WTC11 (cell line): ENCODE measurements at regions not wholly inside any gene's neighbourhood (a gene's known extent, or its start where the extent isn't known, plus 50 kb on each side); places are given as distances from the start of the nearest gene placed in this dataset.

ENCODE experiments used
- CBFB ChIP-seq: sonication (generic); formaldehyde crosslinking; IDR thresholded peaks from 2 replicates; pipeline ENCODE4 v1.8.1; 2022; ENCODE audit warnings: mild to moderate bottlenecking, low read depth, missing genetic modification reagents
- JUN ChIP-seq: sonication (generic); formaldehyde crosslinking; IDR thresholded peaks from 2 replicates; pipeline ENCODE4 v1.8.0; 2023; ENCODE audit warnings: mild to moderate bottlenecking, missing genetic modification reagents
- MYBL2 ChIP-seq: sonication (generic); formaldehyde crosslinking; IDR thresholded peaks from 2 replicates; pipeline ENCODE4 v1.8.1; 2023; ENCODE audit warnings: mild to moderate bottlenecking, moderate library complexity, missing genetic modification reagents
- NFE2L1 ChIP-seq: sonication (generic); formaldehyde crosslinking; IDR thresholded peaks from 2 replicates; pipeline ENCODE4 v1.8.1; 2023; ENCODE audit warnings: missing genetic modification reagents
- PRRX2 ChIP-seq: fragments of 250-450 bp; sonication (Bioruptor Pico); IDR thresholded peaks from 2 replicates; pipeline ENCODE4 v1.8.0; 2021; ENCODE audit warnings: mild to moderate bottlenecking
- SOX15 ChIP-seq: fragments of 250-450 bp; sonication (Bioruptor Pico); IDR thresholded peaks from 2 replicates; pipeline ENCODE4 v1.9.0; 2021; ENCODE audit warnings: mild to moderate bottlenecking
- TEAD4 ChIP-seq: sonication (generic); formaldehyde crosslinking; IDR thresholded peaks from 2 replicates; pipeline ENCODE4 v1.8.0; 2022; ENCODE audit warnings: mild to moderate bottlenecking, missing genetic modification reagents
- ZNF317 ChIP-seq: sonication (generic); formaldehyde crosslinking; IDR thresholded peaks from 2 replicates; pipeline ENCODE4 v1.8.1; 2023; ENCODE audit warnings: low read depth, mild to moderate bottlenecking, moderate library complexity, missing genetic modification reagents, borderline replicate concordance
- TF ChIP-seq, protein P1 (sequence below): sonication (generic); formaldehyde crosslinking; IDR thresholded peaks from 2 replicates; pipeline ENCODE4 v1.8.0; 2022; ENCODE audit warnings: missing genetic modification reagents
- TF ChIP-seq, protein P2 (sequence below): fragments of 200-600 bp; IDR thresholded peaks from 2 replicates; pipeline ENCODE4 v1.8.0; 2022; ENCODE audit warnings: antibody characterized with exemption
- TF ChIP-seq, protein P3 (sequence below): sonication (generic); formaldehyde crosslinking; conservative IDR thresholded peaks from 2 replicates; pipeline ENCODE4 v1.8.1; 2023; ENCODE audit warnings: mild to moderate bottlenecking, low read depth, missing genetic modification reagents, moderate library complexity

DNA sequence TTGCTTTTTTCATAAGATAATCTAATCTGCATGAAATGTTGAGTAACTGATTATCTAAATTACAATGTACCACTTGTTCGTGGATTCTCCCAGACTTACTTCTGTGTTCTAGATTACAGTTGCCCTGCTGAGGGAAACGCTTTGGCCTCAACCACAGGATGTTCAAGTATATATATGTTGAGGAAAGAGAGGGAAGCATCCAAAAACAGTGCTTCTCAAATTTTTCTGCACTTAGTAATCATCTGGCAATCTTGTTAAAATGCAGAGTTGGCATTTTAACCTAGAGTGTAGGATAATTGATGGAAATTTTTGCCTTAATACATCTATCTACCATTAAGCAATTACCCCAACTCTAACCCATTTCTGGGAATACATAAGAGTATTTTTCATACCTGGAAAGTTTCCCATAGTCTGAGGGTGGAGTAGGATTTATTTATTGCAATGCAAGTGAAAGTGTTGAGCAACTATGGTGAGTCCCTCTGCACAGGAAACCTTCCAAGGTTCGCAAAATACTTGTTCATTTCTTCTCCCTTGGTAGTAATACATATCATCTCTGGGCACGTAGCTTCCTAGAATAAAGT, 59.6 kb upstream of the C1GALT1 start:
- TF ChIP-seq, protein P1, sequence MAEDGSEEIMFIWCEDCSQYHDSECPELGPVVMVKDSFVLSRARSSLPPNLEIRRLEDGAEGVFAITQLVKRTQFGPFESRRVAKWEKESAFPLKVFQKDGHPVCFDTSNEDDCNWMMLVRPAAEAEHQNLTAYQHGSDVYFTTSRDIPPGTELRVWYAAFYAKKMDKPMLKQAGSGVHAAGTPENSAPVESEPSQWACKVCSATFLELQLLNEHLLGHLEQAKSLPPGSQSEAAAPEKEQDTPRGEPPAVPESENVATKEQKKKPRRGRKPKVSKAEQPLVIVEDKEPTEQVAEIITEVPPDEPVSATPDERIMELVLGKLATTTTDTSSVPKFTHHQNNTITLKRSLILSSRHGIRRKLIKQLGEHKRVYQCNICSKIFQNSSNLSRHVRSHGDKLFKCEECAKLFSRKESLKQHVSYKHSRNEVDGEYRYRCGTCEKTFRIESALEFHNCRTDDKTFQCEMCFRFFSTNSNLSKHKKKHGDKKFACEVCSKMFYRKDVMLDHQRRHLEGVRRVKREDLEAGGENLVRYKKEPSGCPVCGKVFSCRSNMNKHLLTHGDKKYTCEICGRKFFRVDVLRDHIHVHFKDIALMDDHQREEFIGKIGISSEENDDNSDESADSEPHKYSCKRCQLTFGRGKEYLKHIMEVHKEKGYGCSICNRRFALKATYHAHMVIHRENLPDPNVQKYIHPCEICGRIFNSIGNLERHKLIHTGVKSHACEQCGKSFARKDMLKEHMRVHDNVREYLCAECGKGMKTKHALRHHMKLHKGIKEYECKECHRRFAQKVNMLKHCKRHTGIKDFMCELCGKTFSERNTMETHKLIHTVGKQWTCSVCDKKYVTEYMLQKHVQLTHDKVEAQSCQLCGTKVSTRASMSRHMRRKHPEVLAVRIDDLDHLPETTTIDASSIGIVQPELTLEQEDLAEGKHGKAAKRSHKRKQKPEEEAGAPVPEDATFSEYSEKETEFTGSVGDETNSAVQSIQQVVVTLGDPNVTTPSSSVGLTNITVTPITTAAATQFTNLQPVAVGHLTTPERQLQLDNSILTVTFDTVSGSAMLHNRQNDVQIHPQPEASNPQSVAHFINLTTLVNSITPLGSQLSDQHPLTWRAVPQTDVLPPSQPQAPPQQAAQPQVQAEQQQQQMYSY, result no peak
- no peak for TF ChIP-seq SOX15
- no peak for TF ChIP-seq TEAD4 (CRISPR knock-in tag)
- TF ChIP-seq, protein P2, sequence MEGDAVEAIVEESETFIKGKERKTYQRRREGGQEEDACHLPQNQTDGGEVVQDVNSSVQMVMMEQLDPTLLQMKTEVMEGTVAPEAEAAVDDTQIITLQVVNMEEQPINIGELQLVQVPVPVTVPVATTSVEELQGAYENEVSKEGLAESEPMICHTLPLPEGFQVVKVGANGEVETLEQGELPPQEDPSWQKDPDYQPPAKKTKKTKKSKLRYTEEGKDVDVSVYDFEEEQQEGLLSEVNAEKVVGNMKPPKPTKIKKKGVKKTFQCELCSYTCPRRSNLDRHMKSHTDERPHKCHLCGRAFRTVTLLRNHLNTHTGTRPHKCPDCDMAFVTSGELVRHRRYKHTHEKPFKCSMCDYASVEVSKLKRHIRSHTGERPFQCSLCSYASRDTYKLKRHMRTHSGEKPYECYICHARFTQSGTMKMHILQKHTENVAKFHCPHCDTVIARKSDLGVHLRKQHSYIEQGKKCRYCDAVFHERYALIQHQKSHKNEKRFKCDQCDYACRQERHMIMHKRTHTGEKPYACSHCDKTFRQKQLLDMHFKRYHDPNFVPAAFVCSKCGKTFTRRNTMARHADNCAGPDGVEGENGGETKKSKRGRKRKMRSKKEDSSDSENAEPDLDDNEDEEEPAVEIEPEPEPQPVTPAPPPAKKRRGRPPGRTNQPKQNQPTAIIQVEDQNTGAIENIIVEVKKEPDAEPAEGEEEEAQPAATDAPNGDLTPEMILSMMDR, result no peak
- TF ChIP-seq JUN, result no peak
- TF ChIP-seq, protein P3, sequence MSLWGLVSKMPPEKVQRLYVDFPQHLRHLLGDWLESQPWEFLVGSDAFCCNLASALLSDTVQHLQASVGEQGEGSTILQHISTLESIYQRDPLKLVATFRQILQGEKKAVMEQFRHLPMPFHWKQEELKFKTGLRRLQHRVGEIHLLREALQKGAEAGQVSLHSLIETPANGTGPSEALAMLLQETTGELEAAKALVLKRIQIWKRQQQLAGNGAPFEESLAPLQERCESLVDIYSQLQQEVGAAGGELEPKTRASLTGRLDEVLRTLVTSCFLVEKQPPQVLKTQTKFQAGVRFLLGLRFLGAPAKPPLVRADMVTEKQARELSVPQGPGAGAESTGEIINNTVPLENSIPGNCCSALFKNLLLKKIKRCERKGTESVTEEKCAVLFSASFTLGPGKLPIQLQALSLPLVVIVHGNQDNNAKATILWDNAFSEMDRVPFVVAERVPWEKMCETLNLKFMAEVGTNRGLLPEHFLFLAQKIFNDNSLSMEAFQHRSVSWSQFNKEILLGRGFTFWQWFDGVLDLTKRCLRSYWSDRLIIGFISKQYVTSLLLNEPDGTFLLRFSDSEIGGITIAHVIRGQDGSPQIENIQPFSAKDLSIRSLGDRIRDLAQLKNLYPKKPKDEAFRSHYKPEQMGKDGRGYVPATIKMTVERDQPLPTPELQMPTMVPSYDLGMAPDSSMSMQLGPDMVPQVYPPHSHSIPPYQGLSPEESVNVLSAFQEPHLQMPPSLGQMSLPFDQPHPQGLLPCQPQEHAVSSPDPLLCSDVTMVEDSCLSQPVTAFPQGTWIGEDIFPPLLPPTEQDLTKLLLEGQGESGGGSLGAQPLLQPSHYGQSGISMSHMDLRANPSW, result no peak
- TF ChIP-seq MYBL2 (CRISPR knock-in tag), result no peak
- TF ChIP-seq ZNF317 (CRISPR knock-in tag), result no peak
- TF ChIP-seq PRRX2 (CRISPR knock-in tag), result no peak
- TF ChIP-seq CBFB (CRISPR knock-in tag), result no peak
- TF ChIP-seq NFE2L1 (CRISPR knock-in tag), result no peak
